GM12864 (cell line): ENCODE measurements at regions not wholly inside any gene's neighbourhood (a gene's known extent, or its start where the extent isn't known, plus 50 kb on each side); places are given as distances from the start of the nearest gene placed in this dataset.
"Not testable (repeated sequence)": the region's sequence is repeated elsewhere in the genome, so short reads cannot be mapped to it uniquely, and the experiment has no call there.

ENCODE experiments used
- DNase-seq: peaks from one replicate; pipeline ENCODE4 v3.0.0-alpha.2; 2011; ENCODE audit warnings: low read depth
- H3K4me3 ChIP-seq: 2 replicates; pipeline ENCODE4 v1.5.1; 2011; ENCODE audit warnings: mild to moderate bottlenecking, low read depth, low read length, control low read depth
- TF ChIP-seq, protein P1 (sequence below): IDR thresholded peaks from 2 replicates; pipeline ENCODE4 v1.5.1; 2011; ENCODE audit warnings: low read depth, mild to moderate bottlenecking, moderate library complexity, low read length, control low read depth, inconsistent platforms; ENCODE audit errors: missing control alignments

DNA sequence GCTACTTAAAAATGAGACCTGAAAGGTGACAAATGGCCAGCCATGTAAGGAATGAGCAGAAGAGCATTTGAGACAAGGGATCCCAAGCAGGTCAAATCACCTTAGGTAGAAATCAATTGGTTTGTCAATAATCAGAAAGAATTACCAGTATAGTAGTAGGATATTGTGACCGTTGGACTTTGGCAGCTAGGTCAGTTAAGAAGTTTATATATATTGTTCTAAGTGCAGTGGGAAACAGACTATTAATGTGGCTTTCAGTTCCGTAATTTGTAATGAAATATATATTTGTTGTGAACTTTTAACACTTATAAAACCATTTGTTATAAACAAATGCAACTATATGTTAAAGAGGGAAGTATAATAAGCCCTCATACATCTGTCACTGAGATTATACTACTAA is 807.9 kb upstream of the SPRY2 start:
- DNase-seq, result no peak
- H3K4me3 ChIP-seq, result no peak overlapping the region
- TF ChIP-seq, protein P1, sequence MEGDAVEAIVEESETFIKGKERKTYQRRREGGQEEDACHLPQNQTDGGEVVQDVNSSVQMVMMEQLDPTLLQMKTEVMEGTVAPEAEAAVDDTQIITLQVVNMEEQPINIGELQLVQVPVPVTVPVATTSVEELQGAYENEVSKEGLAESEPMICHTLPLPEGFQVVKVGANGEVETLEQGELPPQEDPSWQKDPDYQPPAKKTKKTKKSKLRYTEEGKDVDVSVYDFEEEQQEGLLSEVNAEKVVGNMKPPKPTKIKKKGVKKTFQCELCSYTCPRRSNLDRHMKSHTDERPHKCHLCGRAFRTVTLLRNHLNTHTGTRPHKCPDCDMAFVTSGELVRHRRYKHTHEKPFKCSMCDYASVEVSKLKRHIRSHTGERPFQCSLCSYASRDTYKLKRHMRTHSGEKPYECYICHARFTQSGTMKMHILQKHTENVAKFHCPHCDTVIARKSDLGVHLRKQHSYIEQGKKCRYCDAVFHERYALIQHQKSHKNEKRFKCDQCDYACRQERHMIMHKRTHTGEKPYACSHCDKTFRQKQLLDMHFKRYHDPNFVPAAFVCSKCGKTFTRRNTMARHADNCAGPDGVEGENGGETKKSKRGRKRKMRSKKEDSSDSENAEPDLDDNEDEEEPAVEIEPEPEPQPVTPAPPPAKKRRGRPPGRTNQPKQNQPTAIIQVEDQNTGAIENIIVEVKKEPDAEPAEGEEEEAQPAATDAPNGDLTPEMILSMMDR, result no peak

DNA sequence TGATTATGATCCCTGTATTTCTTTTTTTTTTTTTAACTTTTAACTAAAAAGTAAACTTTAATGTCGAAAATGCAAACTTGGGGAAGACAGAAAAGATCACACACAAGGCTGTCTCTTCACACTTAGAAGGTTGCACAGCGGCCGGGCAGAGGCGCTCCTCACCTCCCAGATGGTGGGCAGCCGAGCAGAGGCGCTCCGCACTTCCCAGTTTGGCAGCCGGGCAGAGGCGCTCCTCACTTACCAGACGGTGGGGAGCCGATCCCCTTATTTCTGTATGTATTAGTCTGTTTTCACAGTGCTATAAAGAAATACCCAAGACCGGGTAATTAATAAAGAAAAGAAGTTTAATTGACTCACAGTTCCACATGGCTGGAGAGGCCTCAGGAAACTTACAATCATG is 805.6 kb upstream of the SPRY2 start:
- not testable (repeated sequence) for H3K4me3 ChIP-seq, DNase-seq

GRCh38 chr13:81142306-81142999 is 801.5 kb upstream of the SPRY2 start:
- H3K4me3 ChIP-seq, result no peak overlapping the region
- DNase-seq, result no peak

DNA sequence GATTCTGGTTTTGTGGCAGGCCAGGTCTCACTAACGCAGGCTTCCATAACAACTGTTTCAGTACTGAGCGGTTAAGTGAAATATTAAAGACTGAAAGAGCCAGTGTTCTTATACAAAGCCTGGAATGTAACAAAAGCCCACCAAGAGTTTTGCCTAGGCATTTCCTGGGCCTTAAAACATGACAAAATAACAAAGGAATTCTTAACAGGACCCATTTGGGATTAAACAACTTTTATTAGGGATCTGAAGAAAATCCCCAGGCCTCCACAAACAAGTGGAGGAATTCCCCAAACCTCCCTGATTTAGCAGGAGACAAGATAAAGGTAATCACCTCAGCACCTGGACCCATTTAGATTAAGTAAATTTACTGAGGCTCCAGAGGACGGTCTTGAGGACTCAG is 799.7 kb upstream of the SPRY2 start:
- DNase-seq, result no peak
- no peak overlapping the region for H3K4me3 ChIP-seq
- TF ChIP-seq, protein P1, result no peak

More at GRCh38 chr13:81142306-81142999, 801.5 kb upstream of the SPRY2 start:
- TF ChIP-seq, protein P1, result no peak

DNA sequence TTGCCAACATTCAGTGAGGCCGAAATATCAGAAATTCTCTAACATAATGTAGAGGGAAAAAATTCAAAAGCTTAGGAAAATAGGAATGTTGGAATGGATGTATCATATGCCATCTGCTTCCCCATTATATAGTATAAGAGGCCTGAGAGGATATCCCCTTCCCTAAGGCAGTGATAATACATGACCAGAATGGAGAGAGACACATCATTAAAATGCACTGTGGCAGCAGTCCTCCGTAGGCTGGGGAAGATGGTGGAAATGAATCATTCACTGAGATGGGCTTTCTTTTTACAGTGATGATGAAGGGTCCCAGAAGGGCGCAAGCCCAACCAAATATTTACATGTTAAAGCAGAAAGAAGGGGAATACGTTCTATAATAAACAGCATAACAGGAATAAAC is 799.1 kb upstream of the SPRY2 start:
- no peak overlapping the region for H3K4me3 ChIP-seq
- DNase-seq, result no peak
- TF ChIP-seq, protein P1, result no peak

- no peak for DNase-seq
- H3K4me3 ChIP-seq, result no peak overlapping the region
- TF ChIP-seq, protein P1, result no peak
These were observed 797.5 kb upstream of the SPRY2 start for GRCh38 chr13:81138353-81138980.

DNA sequence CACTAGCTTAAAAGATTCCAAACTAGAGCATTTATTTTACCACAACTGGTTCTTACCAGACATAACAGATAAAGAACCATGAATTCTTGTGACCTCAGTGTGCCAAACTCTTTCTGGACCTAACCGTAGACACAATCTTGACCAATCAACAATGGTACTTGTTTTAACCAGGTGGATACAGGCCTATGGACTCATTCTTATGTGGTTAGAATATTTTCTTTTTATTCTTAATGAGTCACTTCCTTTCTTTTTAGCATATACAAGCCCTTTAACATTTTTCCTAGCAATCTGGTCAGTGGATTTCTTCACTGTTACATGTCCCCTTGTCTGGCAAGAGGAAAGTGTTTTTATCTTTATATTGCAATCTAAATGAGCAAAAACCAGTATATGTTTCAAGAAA is 792.1 kb upstream of the SPRY2 start:
- H3K4me3 ChIP-seq, result no peak overlapping the region
- no peak for DNase-seq
- TF ChIP-seq, protein P1, result no peak
